ENCODE measurements at regions not wholly inside any gene's neighbourhood (a gene's known extent, or its start where the extent isn't known, plus 50 kb on each side); places are given as distances from the start of the nearest gene placed in this dataset.

DNA sequence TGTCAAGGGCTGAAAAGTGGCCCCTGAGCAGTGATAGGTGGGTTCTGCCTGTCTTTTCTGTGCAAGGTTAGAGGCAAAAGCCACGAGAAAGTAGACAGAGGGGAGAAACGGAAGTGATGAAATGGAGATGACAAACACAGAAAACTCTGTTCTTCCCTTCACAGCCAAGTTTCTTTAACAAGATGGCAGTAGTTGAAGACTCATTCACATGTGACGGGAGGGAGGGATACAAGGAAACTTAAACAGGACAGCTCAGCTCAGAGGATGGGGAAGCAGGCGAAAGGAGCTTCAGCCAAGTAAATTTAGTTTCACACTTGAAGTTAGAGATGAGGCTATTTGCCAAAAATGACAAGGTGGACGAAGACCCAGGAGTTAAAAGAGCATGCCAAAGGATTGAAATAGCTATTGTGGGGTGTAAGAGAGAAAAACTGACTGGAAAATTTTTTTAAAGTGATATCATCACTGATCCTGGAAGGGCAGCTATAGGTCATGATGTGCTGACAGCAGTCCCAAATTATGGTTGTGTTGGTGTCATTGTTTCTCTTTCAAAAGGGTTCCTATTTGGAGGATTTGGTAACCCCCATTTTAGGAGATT, 347.9 kb downstream of the EFNB2 start:
- TF ChIP-seq CTCF (IDR thresholded peaks at IDR 0.05) (no peak), POLR2A (IDR thresholded peaks at IDR 0.05) (no peak)
